Endodermal cell (in vitro differentiated cells): ENCODE measurements at regions not wholly inside any gene's neighbourhood (a gene's known extent, or its start where the extent isn't known, plus 50 kb on each side); places are given as distances from the start of the nearest gene placed in this dataset.

ENCODE experiments used
- DNase-seq: peaks from one replicate; pipeline ENCODE4 v3.0.0-alpha.2; 2017
- H3K27ac ChIP-seq: 2 replicates; pipeline ENCODE4 v1.5.1; 2013; ENCODE audit warnings: mild to moderate bottlenecking, low read depth, low read length, moderate library complexity
- H3K27me3 ChIP-seq: 2 replicates; pipeline ENCODE4 v1.6.1; 2013; ENCODE audit warnings: mild to moderate bottlenecking, low read length, moderate library complexity; ENCODE audit not compliant: insufficient read depth, control insufficient read depth, poor library complexity, severe bottlenecking
- H3K36me3 ChIP-seq: 2 replicates; pipeline ENCODE4 v1.7.0; 2013; ENCODE audit warnings: mild to moderate bottlenecking, low read length, moderate library complexity; ENCODE audit not compliant: control insufficient read depth, insufficient read depth
- H3K4me1 ChIP-seq: one replicate; pipeline ENCODE4 v1.7.0; 2013; ENCODE audit warnings: low read length; ENCODE audit not compliant: control insufficient read depth, insufficient read depth
- H3K4me3 ChIP-seq: 2 replicates; pipeline ENCODE4 v1.5.1; 2013; ENCODE audit warnings: mild to moderate bottlenecking, low read length, moderate library complexity
- H3K9ac ChIP-seq: 2 replicates; pipeline ENCODE4 v1.6.1; 2013; ENCODE audit warnings: mild to moderate bottlenecking, low read length, moderate library complexity; ENCODE audit not compliant: poor library complexity, severe bottlenecking; ENCODE audit errors: extremely low read depth
- H3K9me3 ChIP-seq: 2 replicates; pipeline ENCODE4 v1.6.1; 2013; ENCODE audit warnings: mild to moderate bottlenecking, low read length, moderate library complexity; ENCODE audit not compliant: control insufficient read depth
- H3K27ac Mint-ChIP-seq: 2 replicates; pipeline ENCODE4 v1.8.0; 2020; ENCODE audit warnings: mixed read lengths
- H3K27me3 Mint-ChIP-seq: 2 replicates; pipeline ENCODE4 v1.8.0; 2021; ENCODE audit warnings: mild to moderate bottlenecking, mixed read lengths; ENCODE audit not compliant: insufficient read depth
- H3K36me3 Mint-ChIP-seq: 2 replicates; pipeline ENCODE4 v1.8.0; 2020; ENCODE audit warnings: low read depth, mixed read lengths
- H3K4me1 Mint-ChIP-seq: 2 replicates; pipeline ENCODE4 v1.8.0; 2020; ENCODE audit warnings: mixed read lengths
- H3K4me3 Mint-ChIP-seq: 2 replicates; pipeline ENCODE4 v1.8.0; 2020; ENCODE audit warnings: mild to moderate bottlenecking, moderate library complexity, mixed read lengths
- H3K9me3 Mint-ChIP-seq: 2 replicates; pipeline ENCODE4 v1.8.0; 2020; ENCODE audit warnings: mild to moderate bottlenecking, mixed read lengths
- CTCF ChIP-seq: fragments of 200-600 bp; sonication (generic); conservative IDR thresholded peaks from 2 replicates; pipeline ENCODE4 v1.5.0; 2021; ENCODE audit warnings: antibody characterized with exemption, mild to moderate bottlenecking
- WGBS, 2 experiments: methylation state at CpG; one replicate each; pipeline versions ENCODE4 v1.1.5 to v1.1.7; 2013; ENCODE audit warnings: missing lambda C conversion rate in 2 of 2, mixed read lengths in 1 of 2; ENCODE audit not compliant: insufficient coverage in 1 of 2, insufficient read length in 1 of 2; 5-methylcytosine and 5-hydroxymethylcytosine counted together

GRCh38 chr2:129895061-129895460 is 84.4 kb upstream of the RAB6C start:
- H3K9ac ChIP-seq: no peak overlapping the region
- Mint-ChIP-seq H3K27ac (no peak overlapping the region), H3K36me3 (no peaks in the 10 kb centered on the region), H3K9me3 (peaks cover 7% of the 10 kb centered on the region), H3K27me3 (peaks cover 16% of the 10 kb centered on the region), H3K4me1 (peaks cover 18% of the 10 kb centered on the region), H3K4me3 (no peak overlapping the region)
- H3K27me3 ChIP-seq: no peaks in the 10 kb centered on the region
- TF ChIP-seq CTCF: no peak
- H3K27ac ChIP-seq: no peak overlapping the region
- no peaks in the 10 kb centered on the region for H3K9me3 ChIP-seq
- no peaks in the 10 kb centered on the region for H3K36me3 ChIP-seq
- WGBS, 2 experiments: 60 to 87% methylated on average over 1 to 4 of the region's 5 CpGs
- no peak overlapping the region for H3K4me3 ChIP-seq
- no peak for DNase-seq
- no peaks in the 10 kb centered on the region for H3K4me1 ChIP-seq

GRCh38 chr2:129895526-129896082 is 83.9 kb upstream of the RAB6C start:
- Histone ChIP-seq H3K27ac (no peak overlapping the region), H3K36me3 (no peaks in the 10 kb centered on the region), H3K9me3 (no peaks in the 10 kb centered on the region), H3K27me3 (no peaks in the 10 kb centered on the region), H3K4me3 (no peak overlapping the region), H3K4me1 (no peaks in the 10 kb centered on the region), H3K9ac (no peak overlapping the region)
- WGBS, 2 experiments: 79 to 100% methylated on average over 1 to 2 of the region's 2 CpGs
- peak; percentile 16 for DNase-seq
- Mint-ChIP-seq H3K4me1 (peaks cover 14% of the 10 kb centered on the region), H3K27ac (no peak overlapping the region), H3K27me3 (peaks cover 16% of the 10 kb centered on the region), H3K9me3 (peaks cover 7% of the 10 kb centered on the region), H3K36me3 (no peaks in the 10 kb centered on the region), H3K4me3 (no peak overlapping the region)
- no peak for TF ChIP-seq CTCF

GRCh38 chr2:129896226-129897100 is 83.0 kb upstream of the RAB6C start:
- H3K4me3 Mint-ChIP-seq: no peak overlapping the region
- TF ChIP-seq CTCF: no peak
- WGBS, 2 experiments: 89 to 93% methylated on average over 4 to 9 of the region's 9 CpGs
- peaks cover 7% of the 10 kb centered on the region for H3K9me3 Mint-ChIP-seq
- Histone ChIP-seq H3K4me1 (no peaks in the 10 kb centered on the region), H3K36me3 (no peaks in the 10 kb centered on the region), H3K9me3 (no peaks in the 10 kb centered on the region), H3K4me3 (no peak overlapping the region), H3K27ac (no peak overlapping the region), H3K9ac (no peak overlapping the region), H3K27me3 (no peaks in the 10 kb centered on the region)
- no peak overlapping the region for H3K27ac Mint-ChIP-seq
- DNase-seq: peak; percentile 21
- peaks cover 16% of the 10 kb centered on the region for H3K27me3 Mint-ChIP-seq
- H3K4me1 Mint-ChIP-seq: peaks cover 5% of the 10 kb centered on the region
- no peaks in the 10 kb centered on the region for H3K36me3 Mint-ChIP-seq
